ENCODE measurements at regions not wholly inside any gene's neighbourhood (a gene's known extent, or its start where the extent isn't known, plus 50 kb on each side); places are given as distances from the start of the nearest gene placed in this dataset.

DNA sequence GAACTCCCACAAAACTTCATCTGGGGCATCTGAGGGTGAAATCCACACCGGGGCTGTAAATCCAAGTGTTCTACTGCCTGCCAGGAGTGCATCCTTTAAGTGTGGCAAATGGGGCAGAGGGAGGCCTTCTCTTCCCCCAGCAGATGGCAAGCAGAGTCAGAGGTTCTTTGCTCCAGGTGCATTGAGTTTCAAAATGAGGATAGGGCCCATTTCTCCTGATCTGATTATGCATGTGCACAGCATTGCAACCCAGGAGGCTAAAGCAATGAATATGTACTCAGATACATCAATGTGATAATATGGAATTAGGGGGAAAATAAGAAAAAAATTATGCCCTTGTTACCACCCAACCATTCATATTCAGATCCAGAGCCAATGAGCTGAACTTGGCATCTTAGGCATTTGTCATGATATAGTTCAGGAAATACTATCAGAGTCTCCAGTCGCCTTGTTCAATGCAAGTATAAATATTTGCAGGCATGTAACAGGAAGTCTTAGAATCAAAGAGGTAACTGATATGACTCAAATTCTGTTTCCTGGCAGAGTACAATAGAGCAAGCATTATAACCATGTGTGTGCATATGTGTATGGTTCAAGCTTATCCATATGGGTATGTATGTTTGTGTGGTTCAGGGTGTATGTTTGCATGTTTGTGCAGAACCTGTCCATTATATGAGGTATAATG, 473.8 kb upstream of the PKN2 start:
- Histone ChIP-seq H3K4me3 (ENCODE audit: low read depth, low read length) (no peak overlapping the region), H3K4me1 (ENCODE audit: control insufficient read depth, insufficient read depth, low read length, unreplicated experiment) (no peaks in the 10 kb centered on the region), H3K36me3 (ENCODE audit: insufficient read depth, low read length) (no peaks in the 10 kb centered on the region), H3K79me2 (ENCODE audit: control insufficient read depth, insufficient read depth, low read length, unreplicated experiment) (no peaks in the 10 kb centered on the region), H3K27ac (ENCODE audit: low read depth, low read length) (no peak overlapping the region), H3K27me3 (ENCODE audit: insufficient read depth, low read length) (peaks cover 4% of the 10 kb centered on the region; the same call in 1 of the 2 replicates), H2AFZ (ENCODE audit: low read length, unreplicated experiment) (no peak overlapping the region)

DNA sequence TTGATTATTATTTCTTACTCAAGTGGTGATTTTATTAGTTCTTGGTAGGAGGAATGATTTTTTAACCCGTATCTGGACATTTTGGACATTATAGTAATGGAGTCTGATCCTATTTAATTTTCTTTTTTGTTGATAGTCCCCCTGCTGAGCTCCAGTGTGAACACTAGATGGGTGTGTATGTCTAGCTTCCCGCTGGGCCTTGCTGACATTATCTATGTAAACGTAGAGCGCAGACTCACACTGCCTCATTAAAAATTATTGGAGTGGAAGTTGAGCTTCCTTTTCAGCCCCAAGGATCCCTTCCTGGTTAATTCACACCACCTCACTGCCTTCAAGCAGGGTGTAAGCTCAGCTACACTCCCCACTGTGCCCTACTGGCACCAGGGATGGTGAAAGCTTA, 467.6 kb upstream of the PKN2 start:
- Histone ChIP-seq H3K4me1 (ENCODE audit: control insufficient read depth, insufficient read depth, low read length, unreplicated experiment) (no peaks in the 10 kb centered on the region), H3K36me3 (ENCODE audit: insufficient read depth, low read length) (no peaks in the 10 kb centered on the region), H3K27ac (ENCODE audit: low read depth, low read length) (no peak overlapping the region), H3K27me3 (ENCODE audit: insufficient read depth, low read length) (peaks cover 5% of the 10 kb centered on the region; the same call in 1 of the 2 replicates), H3K4me3 (ENCODE audit: low read depth, low read length) (no peak overlapping the region), H2AFZ (ENCODE audit: low read length, unreplicated experiment) (no peak overlapping the region), H3K79me2 (ENCODE audit: control insufficient read depth, insufficient read depth, low read length, unreplicated experiment) (no peaks in the 10 kb centered on the region)

DNA sequence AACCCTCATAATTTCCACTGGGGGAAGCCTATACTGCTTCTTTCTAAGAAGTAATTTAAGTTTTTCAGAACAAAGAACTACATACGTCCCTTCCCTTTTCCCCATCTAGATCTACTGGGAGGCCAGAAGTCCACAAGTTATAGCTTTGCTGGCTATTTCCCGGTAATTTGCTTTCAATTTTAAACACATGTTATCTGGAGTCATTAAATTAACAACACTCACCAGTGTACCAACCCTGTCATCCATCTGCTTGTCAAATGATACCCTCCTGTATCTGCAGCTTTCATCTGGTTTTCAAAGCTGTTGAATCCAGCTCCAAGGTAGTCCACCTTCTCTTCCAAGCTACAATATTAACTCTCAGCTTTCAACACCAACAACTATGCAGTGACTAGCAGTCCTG, 466.7 kb upstream of the PKN2 start:
- H3K36me3 ChIP-seq (ENCODE audit: insufficient read depth, low read length) = no peaks in the 10 kb centered on the region
- H3K27ac ChIP-seq (ENCODE audit: low read depth, low read length) = no peak overlapping the region
- H3K4me1 ChIP-seq (ENCODE audit: control insufficient read depth, insufficient read depth, low read length, unreplicated experiment) = no peaks in the 10 kb centered on the region
- no peaks in the 10 kb centered on the region for H3K79me2 ChIP-seq (ENCODE audit: control insufficient read depth, insufficient read depth, low read length, unreplicated experiment)
- H2AFZ ChIP-seq (ENCODE audit: low read length, unreplicated experiment) = no peak overlapping the region
- H3K4me3 ChIP-seq (ENCODE audit: low read depth, low read length) = no peak overlapping the region
- peaks cover 5% of the 10 kb centered on the region; the same call in 1 of the 2 replicates for H3K27me3 ChIP-seq (ENCODE audit: insufficient read depth, low read length)

DNA sequence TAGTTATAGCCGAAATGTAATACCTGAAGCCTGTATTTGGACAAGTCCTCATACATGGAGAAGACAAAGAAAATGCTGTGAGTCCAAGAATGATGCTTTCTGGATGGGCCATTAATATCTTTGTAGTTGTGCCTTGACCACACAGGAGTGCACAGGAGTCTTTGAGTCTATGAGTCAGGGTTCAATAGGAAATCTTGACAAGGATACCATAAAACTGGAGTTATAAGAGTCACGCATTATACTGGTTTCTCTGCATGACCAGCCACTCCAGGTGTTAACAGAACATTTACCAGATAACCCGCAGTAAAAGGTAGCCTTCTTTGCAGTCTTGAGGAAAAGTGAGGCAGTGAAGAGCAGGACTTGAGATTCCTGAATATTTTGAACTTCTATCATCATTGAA, 464.6 kb upstream of the PKN2 start:
- Histone ChIP-seq H3K27ac (ENCODE audit: low read depth, low read length) (no peak overlapping the region), H3K4me1 (ENCODE audit: control insufficient read depth, insufficient read depth, low read length, unreplicated experiment) (no peaks in the 10 kb centered on the region), H3K36me3 (ENCODE audit: insufficient read depth, low read length) (no peaks in the 10 kb centered on the region), H3K79me2 (ENCODE audit: control insufficient read depth, insufficient read depth, low read length, unreplicated experiment) (no peaks in the 10 kb centered on the region), H3K4me3 (ENCODE audit: low read depth, low read length) (no peak overlapping the region), H3K27me3 (ENCODE audit: insufficient read depth, low read length) (peaks cover 5% of the 10 kb centered on the region; the same call in 1 of the 2 replicates), H2AFZ (ENCODE audit: low read length, unreplicated experiment) (no peak overlapping the region)

DNA sequence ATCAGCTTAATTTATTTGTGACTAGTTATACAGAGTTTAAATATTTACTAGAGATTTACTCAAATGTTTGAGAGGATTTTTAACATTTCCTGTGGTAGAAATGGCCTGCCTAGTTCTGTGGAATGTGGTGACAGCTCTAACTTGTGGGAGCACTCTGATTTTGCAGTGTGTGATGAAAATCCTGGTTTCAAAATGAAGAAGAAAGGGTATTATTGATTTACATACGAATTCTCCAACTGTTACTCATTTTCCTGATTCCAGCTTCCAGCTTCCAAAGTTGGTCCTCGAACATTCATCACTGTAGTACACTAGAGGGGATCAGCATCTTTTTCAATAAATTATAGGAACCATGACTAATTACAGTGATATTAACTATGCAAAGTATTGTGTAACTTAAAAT, 462.7 kb upstream of the PKN2 start:
- Histone ChIP-seq H3K4me3 (ENCODE audit: low read depth, low read length) (no peak overlapping the region), H2AFZ (ENCODE audit: low read length, unreplicated experiment) (no peak overlapping the region), H3K27ac (ENCODE audit: low read depth, low read length) (no peak overlapping the region), H3K4me1 (ENCODE audit: control insufficient read depth, insufficient read depth, low read length, unreplicated experiment) (no peaks in the 10 kb centered on the region), H3K27me3 (ENCODE audit: insufficient read depth, low read length) (peaks cover 5% of the 10 kb centered on the region; the same call in 1 of the 2 replicates), H3K36me3 (ENCODE audit: insufficient read depth, low read length) (no peaks in the 10 kb centered on the region), H3K79me2 (ENCODE audit: control insufficient read depth, insufficient read depth, low read length, unreplicated experiment) (no peaks in the 10 kb centered on the region)

DNA sequence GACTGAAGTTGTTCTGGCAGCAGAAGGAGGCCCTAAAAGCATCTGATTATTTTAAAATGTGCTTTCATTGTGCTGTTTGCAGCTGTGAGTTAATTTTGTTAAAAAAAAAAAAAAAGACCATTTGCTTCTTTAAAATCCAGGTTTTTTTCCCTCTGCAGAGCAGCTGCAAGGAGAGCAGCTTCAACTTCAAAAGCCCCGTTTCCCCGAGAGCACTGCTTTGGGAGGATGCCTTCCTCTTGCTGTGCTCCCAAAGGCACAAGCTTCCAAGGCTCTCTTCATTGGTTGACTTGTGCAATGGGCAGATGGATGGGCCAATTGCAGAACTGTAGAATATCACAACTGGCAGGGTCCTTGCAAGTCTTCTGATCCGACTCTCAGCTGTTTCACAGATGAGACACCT, 459.2 kb upstream of the PKN2 start:
- Histone ChIP-seq H3K4me3 (ENCODE audit: low read depth, low read length) (no peak overlapping the region), H3K79me2 (ENCODE audit: control insufficient read depth, insufficient read depth, low read length, unreplicated experiment) (no peaks in the 10 kb centered on the region), H2AFZ (ENCODE audit: low read length, unreplicated experiment) (no peak overlapping the region), H3K27ac (ENCODE audit: low read depth, low read length) (no peak overlapping the region), H3K36me3 (ENCODE audit: insufficient read depth, low read length) (no peaks in the 10 kb centered on the region), H3K27me3 (ENCODE audit: insufficient read depth, low read length) (no peaks in the 10 kb centered on the region), H3K4me1 (ENCODE audit: control insufficient read depth, insufficient read depth, low read length, unreplicated experiment) (no peaks in the 10 kb centered on the region)

DNA sequence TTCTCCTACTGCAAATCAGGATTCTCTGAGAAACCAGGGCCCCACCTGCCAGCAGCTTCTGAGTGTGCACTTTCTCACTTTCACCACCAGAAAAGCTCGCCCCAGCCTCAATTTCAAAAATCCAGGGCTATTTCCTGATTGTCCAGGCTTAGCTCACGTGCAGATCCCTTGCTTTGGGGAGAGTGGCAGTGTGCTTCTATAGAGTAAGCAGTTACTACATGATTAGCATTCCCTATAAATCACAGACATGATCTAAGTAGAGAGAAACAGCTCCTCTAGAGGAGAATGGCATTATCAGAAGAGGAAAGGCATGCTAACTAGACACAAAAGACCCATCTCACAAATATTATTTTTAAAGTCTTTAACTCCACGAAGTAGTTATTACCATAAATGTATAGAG, 456.0 kb upstream of the PKN2 start:
- Histone ChIP-seq H3K27ac (ENCODE audit: low read depth, low read length) (no peak overlapping the region), H3K36me3 (ENCODE audit: insufficient read depth, low read length) (no peaks in the 10 kb centered on the region), H3K4me1 (ENCODE audit: control insufficient read depth, insufficient read depth, low read length, unreplicated experiment) (no peaks in the 10 kb centered on the region), H3K27me3 (ENCODE audit: insufficient read depth, low read length) (no peaks in the 10 kb centered on the region), H3K4me3 (ENCODE audit: low read depth, low read length) (no peak overlapping the region), H2AFZ (ENCODE audit: low read length, unreplicated experiment) (no peak overlapping the region), H3K79me2 (ENCODE audit: control insufficient read depth, insufficient read depth, low read length, unreplicated experiment) (no peaks in the 10 kb centered on the region)

DNA sequence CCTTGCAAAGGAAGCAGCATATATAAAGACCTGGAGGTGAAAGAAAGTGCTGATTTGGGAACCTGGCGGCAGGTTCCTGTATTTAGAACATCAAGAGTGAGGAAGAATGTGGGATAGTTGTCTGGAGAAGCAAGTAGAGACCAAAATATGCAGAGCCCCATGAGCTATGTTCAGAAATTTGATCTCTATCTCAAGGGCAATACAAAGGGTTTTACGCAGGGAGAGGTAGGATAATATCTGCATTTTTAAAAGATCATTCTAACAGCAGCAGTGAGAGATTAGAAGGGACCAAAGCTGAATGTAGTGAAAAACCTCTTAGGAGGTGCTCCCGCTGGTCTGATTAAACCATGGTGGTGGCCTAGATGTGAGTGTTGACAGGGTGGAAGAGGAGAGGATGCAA, 453.9 kb upstream of the PKN2 start:
- H3K27me3 ChIP-seq (ENCODE audit: insufficient read depth, low read length) = no peaks in the 10 kb centered on the region
- H3K79me2 ChIP-seq (ENCODE audit: control insufficient read depth, insufficient read depth, low read length, unreplicated experiment) = no peaks in the 10 kb centered on the region
- H3K4me1 ChIP-seq (ENCODE audit: control insufficient read depth, insufficient read depth, low read length, unreplicated experiment) = no peaks in the 10 kb centered on the region
- H2AFZ ChIP-seq (ENCODE audit: low read length, unreplicated experiment) = no peak overlapping the region
- H3K4me3 ChIP-seq (ENCODE audit: low read depth, low read length) = no peak overlapping the region
- no peak overlapping the region for H3K27ac ChIP-seq (ENCODE audit: low read depth, low read length)
- no peaks in the 10 kb centered on the region for H3K36me3 ChIP-seq (ENCODE audit: insufficient read depth, low read length)

DNA sequence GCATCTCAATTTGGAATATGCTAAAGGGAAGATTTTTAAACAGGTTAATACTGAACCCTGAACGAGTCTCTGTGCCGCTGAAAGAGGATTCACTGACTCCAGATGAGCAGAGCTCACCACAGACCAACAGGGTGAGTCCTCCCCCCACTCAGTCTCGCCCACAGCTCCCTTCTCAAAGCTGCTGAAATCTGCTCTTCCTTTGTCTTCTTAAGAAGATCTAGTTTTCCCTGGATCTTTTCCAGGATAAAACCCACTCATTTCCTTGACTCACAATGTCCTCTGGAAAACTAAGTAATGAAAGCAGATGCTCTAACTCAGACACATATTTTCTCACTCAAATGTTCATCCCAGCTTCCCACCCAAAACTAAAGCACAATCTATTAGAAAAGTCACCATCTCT, 447.0 kb upstream of the PKN2 start:
- Histone ChIP-seq H3K27me3 (ENCODE audit: insufficient read depth, low read length) (no peaks in the 10 kb centered on the region), H3K4me3 (ENCODE audit: low read depth, low read length) (no peak overlapping the region), H3K4me1 (ENCODE audit: control insufficient read depth, insufficient read depth, low read length, unreplicated experiment) (no peaks in the 10 kb centered on the region), H3K27ac (ENCODE audit: low read depth, low read length) (no peak overlapping the region), H3K79me2 (ENCODE audit: control insufficient read depth, insufficient read depth, low read length, unreplicated experiment) (no peaks in the 10 kb centered on the region), H3K36me3 (ENCODE audit: insufficient read depth, low read length) (no peaks in the 10 kb centered on the region), H2AFZ (ENCODE audit: low read length, unreplicated experiment) (no peak overlapping the region)

DNA sequence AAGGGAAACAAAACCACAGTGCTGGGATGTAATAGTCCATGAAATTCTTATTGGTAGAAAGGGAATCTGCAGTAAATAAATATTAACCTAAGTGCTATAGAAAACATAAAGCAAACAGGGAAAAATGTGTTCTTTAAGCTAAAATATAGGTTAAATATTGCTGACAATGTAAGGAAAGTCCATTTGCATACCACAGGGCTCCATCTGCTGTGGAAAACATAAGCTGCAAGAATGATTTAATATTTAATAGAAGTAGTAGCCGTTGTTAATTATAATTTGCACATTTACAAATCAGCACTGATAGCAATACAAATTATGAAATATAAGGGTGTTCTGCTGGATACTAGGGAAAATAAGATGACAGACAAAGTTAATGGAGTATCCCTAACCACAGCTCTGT, 444.9 kb upstream of the PKN2 start:
- Histone ChIP-seq H3K4me1 (ENCODE audit: control insufficient read depth, insufficient read depth, low read length, unreplicated experiment) (no peaks in the 10 kb centered on the region), H3K27ac (ENCODE audit: low read depth, low read length) (no peak overlapping the region), H2AFZ (ENCODE audit: low read length, unreplicated experiment) (no peak overlapping the region), H3K36me3 (ENCODE audit: insufficient read depth, low read length) (no peaks in the 10 kb centered on the region), H3K79me2 (ENCODE audit: control insufficient read depth, insufficient read depth, low read length, unreplicated experiment) (no peaks in the 10 kb centered on the region), H3K4me3 (ENCODE audit: low read depth, low read length) (no peak overlapping the region), H3K27me3 (ENCODE audit: insufficient read depth, low read length) (no peaks in the 10 kb centered on the region)

DNA sequence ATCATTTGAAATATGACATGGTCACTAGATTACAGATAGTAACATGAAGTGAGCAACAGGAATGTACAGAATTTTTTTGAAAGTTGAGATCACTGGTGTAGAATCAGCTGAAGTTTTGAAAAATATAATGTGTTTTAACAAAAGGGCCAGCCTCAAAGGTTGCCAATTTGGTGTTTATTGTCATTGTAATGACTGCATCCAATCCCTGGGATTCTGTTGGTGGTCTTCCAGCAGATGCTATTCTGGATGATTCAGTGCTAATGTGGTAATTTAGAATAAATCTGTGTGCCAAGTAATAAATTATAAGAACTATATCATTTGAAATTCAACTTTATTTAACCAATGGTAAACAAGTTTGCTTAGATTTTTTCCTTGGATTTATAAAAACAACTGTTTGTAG, 436.4 kb upstream of the PKN2 start:
- H3K4me3 ChIP-seq (ENCODE audit: low read depth, low read length) = no peak overlapping the region
- H3K4me1 ChIP-seq (ENCODE audit: control insufficient read depth, insufficient read depth, low read length, unreplicated experiment) = no peaks in the 10 kb centered on the region
- H2AFZ ChIP-seq (ENCODE audit: low read length, unreplicated experiment) = no peak overlapping the region
- no peaks in the 10 kb centered on the region for H3K27me3 ChIP-seq (ENCODE audit: insufficient read depth, low read length)
- H3K27ac ChIP-seq (ENCODE audit: low read depth, low read length) = no peak overlapping the region
- no peaks in the 10 kb centered on the region for H3K36me3 ChIP-seq (ENCODE audit: insufficient read depth, low read length)
- no peaks in the 10 kb centered on the region for H3K79me2 ChIP-seq (ENCODE audit: control insufficient read depth, insufficient read depth, low read length, unreplicated experiment)
